ENCODE measurements at regions not wholly inside any gene's neighbourhood (a gene's known extent, or its start where the extent isn't known, plus 50 kb on each side); places are given as distances from the start of the nearest gene placed in this dataset.
A peak's percentile ranks its signal among the peaks of the same experiment; 100 is the strongest.

GRCh38 chr15:24761704-24762302, 86.2 kb downstream of the NPAP1 start:
- no peak overlapping the region for H3K4me2 ChIP-seq (ENCODE audit: low read length)
- no peaks in the 10 kb centered on the region for H3K79me2 ChIP-seq (ENCODE audit: insufficient read depth, low read depth, low read length)
- H3K4me3 ChIP-seq (ENCODE audit: low read depth, low read length, poor library complexity, severe bottlenecking), result no peak overlapping the region
- ChIA-PET CTCF (ENCODE audit: unreplicated experiment) (no interaction called here), POLR2A (no interaction called here)
- 0 out of 2 replicates have a peak, but pooled peaks cover 5% of the 10 kb centered on the region for H3K9me3 ChIP-seq (ENCODE audit: low read length)
- no peaks in the 10 kb centered on the region for H3K9me2 ChIP-seq (ENCODE audit: insufficient read depth, low read length)
- no peaks in the 10 kb centered on the region for H4K20me1 ChIP-seq (ENCODE audit: insufficient read depth, low read length)
- no peak for DNase-seq (ENCODE audit: low spot score)
- TF ChIP-seq EZH2phosphoT487 (IDR thresholded peaks at IDR 0.05; ENCODE audit: borderline replicate concordance, low read depth, low read length), result no peak
- TF ChIP-seq, protein P1, sequence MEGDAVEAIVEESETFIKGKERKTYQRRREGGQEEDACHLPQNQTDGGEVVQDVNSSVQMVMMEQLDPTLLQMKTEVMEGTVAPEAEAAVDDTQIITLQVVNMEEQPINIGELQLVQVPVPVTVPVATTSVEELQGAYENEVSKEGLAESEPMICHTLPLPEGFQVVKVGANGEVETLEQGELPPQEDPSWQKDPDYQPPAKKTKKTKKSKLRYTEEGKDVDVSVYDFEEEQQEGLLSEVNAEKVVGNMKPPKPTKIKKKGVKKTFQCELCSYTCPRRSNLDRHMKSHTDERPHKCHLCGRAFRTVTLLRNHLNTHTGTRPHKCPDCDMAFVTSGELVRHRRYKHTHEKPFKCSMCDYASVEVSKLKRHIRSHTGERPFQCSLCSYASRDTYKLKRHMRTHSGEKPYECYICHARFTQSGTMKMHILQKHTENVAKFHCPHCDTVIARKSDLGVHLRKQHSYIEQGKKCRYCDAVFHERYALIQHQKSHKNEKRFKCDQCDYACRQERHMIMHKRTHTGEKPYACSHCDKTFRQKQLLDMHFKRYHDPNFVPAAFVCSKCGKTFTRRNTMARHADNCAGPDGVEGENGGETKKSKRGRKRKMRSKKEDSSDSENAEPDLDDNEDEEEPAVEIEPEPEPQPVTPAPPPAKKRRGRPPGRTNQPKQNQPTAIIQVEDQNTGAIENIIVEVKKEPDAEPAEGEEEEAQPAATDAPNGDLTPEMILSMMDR (conservative IDR thresholded peaks at IDR 0.05; ENCODE audit: low read length), result peak; percentile 75
- no peak overlapping the region for H3K27ac ChIP-seq (ENCODE audit: low read depth, low read length, poor library complexity, severe bottlenecking)
- no peaks in the 10 kb centered on the region for H3K4me1 ChIP-seq (ENCODE audit: insufficient read depth, low read length, poor library complexity, severe bottlenecking)
- H3K36me3 ChIP-seq (ENCODE audit: insufficient read depth, low read length), result no peaks in the 10 kb centered on the region
- no peak overlapping the region for H2AFZ ChIP-seq (ENCODE audit: low read length)
- no TSS peak for BruUV-seq (replicated peaks)
- intact Hi-C loops (cut with micrococcal nuclease; ENCODE audit: unreplicated experiment), result no loop called here

GRCh38 chr15:24763891-24764290, 88.3 kb downstream of the NPAP1 start:
- Histone ChIP-seq H3K9me3 (ENCODE audit: low read length) (0 out of 2 replicates have a peak, but pooled peaks cover 5% of the 10 kb centered on the region), H3K27ac (ENCODE audit: low read depth, low read length, poor library complexity, severe bottlenecking) (no peak overlapping the region), H3K9me2 (ENCODE audit: insufficient read depth, low read length) (no peaks in the 10 kb centered on the region), H3K4me1 (ENCODE audit: insufficient read depth, low read length, poor library complexity, severe bottlenecking) (no peaks in the 10 kb centered on the region), H3K4me3 (ENCODE audit: low read depth, low read length, poor library complexity, severe bottlenecking) (no peak overlapping the region), H3K4me2 (ENCODE audit: low read length) (no peak overlapping the region), H3K36me3 (ENCODE audit: insufficient read depth, low read length) (no peaks in the 10 kb centered on the region), H4K20me1 (ENCODE audit: insufficient read depth, low read length) (no peaks in the 10 kb centered on the region), H2AFZ (ENCODE audit: low read length) (no peak overlapping the region), H3K79me2 (ENCODE audit: insufficient read depth, low read depth, low read length) (no peaks in the 10 kb centered on the region)
- BruUV-seq (replicated peaks), result no TSS peak
- intact Hi-C loops (cut with micrococcal nuclease; ENCODE audit: unreplicated experiment), result no loop called here
- no peak for TF ChIP-seq EZH2phosphoT487 (IDR thresholded peaks at IDR 0.05; ENCODE audit: borderline replicate concordance, low read depth, low read length)
- TF ChIP-seq, protein P1 (conservative IDR thresholded peaks at IDR 0.05; ENCODE audit: low read length), result no peak
- POLR2A ChIA-PET, result no interaction called here
- DNase-seq (ENCODE audit: low spot score), result no peak
- CTCF ChIA-PET (ENCODE audit: unreplicated experiment), result no interaction called here

- no peaks in the 10 kb centered on the region for H3K9me2 ChIP-seq (ENCODE audit: insufficient read depth, low read length)
- ChIA-PET CTCF (ENCODE audit: unreplicated experiment) (no interaction called here), POLR2A (no interaction called here)
- no peak overlapping the region for H3K4me2 ChIP-seq (ENCODE audit: low read length)
- H2AFZ ChIP-seq (ENCODE audit: low read length), result no peak overlapping the region
- H3K27ac ChIP-seq (ENCODE audit: low read depth, low read length, poor library complexity, severe bottlenecking), result no peak overlapping the region
- intact Hi-C loops (cut with micrococcal nuclease; ENCODE audit: unreplicated experiment), result no loop called here
- no peaks in the 10 kb centered on the region for H4K20me1 ChIP-seq (ENCODE audit: insufficient read depth, low read length)
- no TSS peak for BruUV-seq (replicated peaks)
- TF ChIP-seq, protein P1 (conservative IDR thresholded peaks at IDR 0.05; ENCODE audit: low read length), result no peak
- no peak for TF ChIP-seq EZH2phosphoT487 (IDR thresholded peaks at IDR 0.05; ENCODE audit: borderline replicate concordance, low read depth, low read length)
- H3K36me3 ChIP-seq (ENCODE audit: insufficient read depth, low read length), result no peaks in the 10 kb centered on the region
- 0 out of 2 replicates have a peak, but pooled peaks cover 5% of the 10 kb centered on the region for H3K9me3 ChIP-seq (ENCODE audit: low read length)
- DNase-seq (ENCODE audit: low spot score), result no peak
- H3K4me3 ChIP-seq (ENCODE audit: low read depth, low read length, poor library complexity, severe bottlenecking), result no peak overlapping the region
- no peaks in the 10 kb centered on the region for H3K4me1 ChIP-seq (ENCODE audit: insufficient read depth, low read length, poor library complexity, severe bottlenecking)
- no peaks in the 10 kb centered on the region for H3K79me2 ChIP-seq (ENCODE audit: insufficient read depth, low read depth, low read length)
These were observed 89.0 kb downstream of the NPAP1 start for GRCh38 chr15:24764375-24765171.
